ENCODE measurements at regions not wholly inside any gene's neighbourhood (a gene's known extent, or its start where the extent isn't known, plus 50 kb on each side); places are given as distances from the start of the nearest gene placed in this dataset.
"Not testable (repeated sequence)": the region's sequence is repeated elsewhere in the genome, so short reads cannot be mapped to it uniquely, and the experiment has no call there.

- ATAC-seq (ENCODE audit: low read depth); H3K79me1 ChIP-seq (ENCODE audit: low read depth in 1 of 2, low read length in 2 of 2); H4K5ac ChIP-seq (ENCODE audit: low read depth, low read length); POLR2A ChIA-PET (ENCODE audit: unreplicated experiment); H3K14ac ChIP-seq (replicated peaks; ENCODE audit: low read depth, low read length); H2AK9ac ChIP-seq (replicated peaks; ENCODE audit: low read depth, low read length, poor library complexity); H2BK15ac ChIP-seq (ENCODE audit: low read depth, low read length); H3K9ac ChIP-seq (ENCODE audit: low read depth, low read length); H3K18ac ChIP-seq (ENCODE audit: low read depth, low read length); H4K20me1 ChIP-seq (ENCODE audit: insufficient read depth, low read length); H3K27me3 ChIP-seq (ENCODE audit: control insufficient read depth, insufficient read depth, low read length); DNase-seq; H2AFZ ChIP-seq (replicated peaks; ENCODE audit: low read length, poor library complexity); dilution Hi-C loops (cut with HindIII; ENCODE audit: low sequenced_read_pairs, unreplicated experiment); H3K4me2 ChIP-seq (ENCODE audit: low read depth, low read length); H2BK120ac ChIP-seq (ENCODE audit: low read depth, low read length); H4K8ac ChIP-seq (ENCODE audit: low read depth in 2 of 2, low read length in 2 of 2); H3K4me3 ChIP-seq (ENCODE audit: insufficient read depth, low read depth, low read length); H3K9me3 ChIP-seq (ENCODE audit: control insufficient read depth, insufficient read depth, low read length); H3K4ac ChIP-seq (ENCODE audit: low read depth, low read length); H3K36me3 ChIP-seq (ENCODE audit: control insufficient read depth, insufficient read depth, low read length); in situ Hi-C loops (cut with MboI; ENCODE audit: low sequenced_read_pairs); H3K23ac ChIP-seq (ENCODE audit: low read depth, low read length); H2BK20ac ChIP-seq (ENCODE audit: low read depth, low read length); intact Hi-C loops (cut with micrococcal nuclease); H2BK5ac ChIP-seq (ENCODE audit: low read depth, low read length, poor library complexity, severe bottlenecking); H3K56ac ChIP-seq (ENCODE audit: extremely low read depth, insufficient read depth, low read length); H4K91ac ChIP-seq (ENCODE audit: insufficient read depth, low read depth, low read length); H3K9me1 ChIP-seq (ENCODE audit: insufficient read depth, low read length); H3K27ac ChIP-seq (ENCODE audit: insufficient read depth, low read length); H3K4me1 ChIP-seq (ENCODE audit: control insufficient read depth, insufficient read depth, low read length); BruUV-seq (replicated peaks); H2AK5ac ChIP-seq (ENCODE audit: low read depth, low read length): not testable (repeated sequence)
- no CpG with 5 or more reads among the region's 10 CpGs for WGBS, 2 experiments (ENCODE audit: extremely low coverage in 2 of 2, insufficient read length in 1 of 2)
- CTCF ChIA-PET: interaction anchor here (0.6 kb wide), 1 partner anchor 50 kb away, joined by 4 read pairs; no protein-coding TSS in a partner anchor
Measured at GRCh38 chr6:119665432-119665831, 315.9 kb upstream of the MAN1A1 start.

Measured in IMR-90 (cell line).